HG03457 (cell line): ENCODE measurements at regions not wholly inside any gene's neighbourhood (a gene's known extent, or its start where the extent isn't known, plus 50 kb on each side); places are given as distances from the start of the nearest gene placed in this dataset.
"Not testable (repeated sequence)": the region's sequence is repeated elsewhere in the genome, so short reads cannot be mapped to it uniquely, and the experiment has no call there.

Experiments
- ATAC-seq: cut with Tn5 transposase; IDR thresholded peaks from one replicate; pipeline ENCODE4 v1.9.1; 2021; ENCODE audit warnings: moderate number of reproducible peaks; ENCODE audit not compliant: unreplicated experiment

- no peak for ATAC-seq
These were observed 74.4 kb upstream of the S1PR3 start for GRCh38 chr9:88916894-88917293.

GRCh38 chr9:88917375-88917774, 73.9 kb upstream of the S1PR3 start:
- no peak for ATAC-seq

- not testable (repeated sequence) for ATAC-seq
These were observed 72.7 kb upstream of the S1PR3 start for GRCh38 chr9:88918537-88918936.

GRCh38 chr9:88920645-88921044, 70.6 kb upstream of the S1PR3 start:
- ATAC-seq: no peak

GRCh38 chr9:88922091-88922490, 69.2 kb upstream of the S1PR3 start:
- ATAC-seq: no peak

- ATAC-seq: no peak
These were observed 68.2 kb upstream of the S1PR3 start for GRCh38 chr9:88923092-88923491.

- ATAC-seq: no peak
These were observed 67.5 kb upstream of the S1PR3 start for GRCh38 chr9:88923653-88924288.

GRCh38 chr9:88925481-88925880, 65.8 kb upstream of the S1PR3 start:
- ATAC-seq: no peak

- no peak for ATAC-seq
These were observed 64.3 kb upstream of the S1PR3 start for GRCh38 chr9:88926781-88927505.

- no peak for ATAC-seq
These were observed 63.8 kb upstream of the S1PR3 start for GRCh38 chr9:88927510-88927909.

- no peak for ATAC-seq
These were observed 60.6 kb upstream of the S1PR3 start for GRCh38 chr9:88930716-88931115.

- ATAC-seq: no peak
These were observed 58.5 kb upstream of the S1PR3 start for GRCh38 chr9:88932766-88933165.

GRCh38 chr9:88933607-88934379, 57.5 kb upstream of the S1PR3 start:
- ATAC-seq: no peak

GRCh38 chr9:88934876-88935535, 56.3 kb upstream of the S1PR3 start:
- ATAC-seq: no peak

- no peak for ATAC-seq
These were observed 55.1 kb upstream of the S1PR3 start for GRCh38 chr9:88936132-88936531.

GRCh38 chr9:88936668-88937067, 54.6 kb upstream of the S1PR3 start:
- ATAC-seq: no peak

GRCh38 chr9:88937248-88937647, 54.0 kb upstream of the S1PR3 start:
- ATAC-seq: no peak

- ATAC-seq: no peak
These were observed 53.1 kb upstream of the S1PR3 start for GRCh38 chr9:88938189-88938588.
